Ovary (tissue), 7 donors: ENCODE measurements at regions not wholly inside any gene's neighbourhood (a gene's known extent, or its start where the extent isn't known, plus 50 kb on each side); places are given as distances from the start of the nearest gene placed in this dataset.

Experiments used
- DNase-seq, 5 donors: peaks; one replicate each; pipeline ENCODE4 v3.0.0-alpha.2; 2019 to 2020
- H3K27ac ChIP-seq, 2 donors: fragments of 200-600 bp; one replicate each; pipeline versions ENCODE4 v1.5.1 to v1.8.0; 2019 to 2022
- H3K27me3 ChIP-seq: fragments of 200-600 bp; one replicate; pipeline ENCODE4 v1.8.0; 2022
- H3K36me3 ChIP-seq: fragments of 200-600 bp; sonication (generic); one replicate; pipeline ENCODE4 v1.5.1; 2019
- H3K4me1 ChIP-seq: one replicate; pipeline ENCODE4 v1.8.1; 2013; ENCODE audit warnings: mild to moderate bottlenecking, moderate library complexity; ENCODE audit not compliant: insufficient read depth
- H3K4me3 ChIP-seq: fragments of 200-600 bp; sonication (generic); one replicate; pipeline ENCODE4 v1.5.1; 2017
- H3K9me3 ChIP-seq, 2 donors: fragments of 200-600 bp in 1 of 2; sonication (generic) in 1 of 2; one replicate each; pipeline versions ENCODE4 v1.5.1 to v1.8.1; 2013 to 2019; ENCODE audit warnings: mild to moderate bottlenecking in 1 of 2, moderate library complexity in 1 of 2
- CTCF ChIP-seq, 3 donors: fragments of 450-650 bp in 2 of 3; fragments of 200-600 bp in 1 of 3; IDR thresholded peaks; one replicate each; pipeline versions ENCODE4 v1.5.1 to v1.8.0; 2016 to 2022; ENCODE audit warnings: antibody characterized with exemption in 3 of 3, mild to moderate bottlenecking in 1 of 3
- EP300 ChIP-seq: sonication (generic); formaldehyde crosslinking; IDR thresholded peaks from one replicate; pipeline ENCODE4 v1.6.1; 2017; ENCODE audit warnings: antibody characterized with exemption
- POLR2A ChIP-seq: fragments of 450-650 bp; IDR thresholded peaks from one replicate; pipeline ENCODE4 v1.6.1; 2017; ENCODE audit warnings: antibody characterized with exemption, mild to moderate bottlenecking, moderate library complexity
- WGBS, 3 donors: extraction: QIAGEN DNeasy Blood & Tissue Kit in 1 of 3; methylation state at CpG; one replicate each; pipeline versions ENCODE4 v1.1.5 to v1.1.7; 2013 to 2017; 5-methylcytosine and 5-hydroxymethylcytosine counted together
- intact Hi-C, 4 donors: fragments of 100-400 bp; cut with DNase I; formaldehyde crosslinking; loops; one replicate each; pipeline versions ENCODE4 v1.11.0 to v1.15.1; 2022 to 2023
- donor health status: DM: no; HTN: no; CAD: no; lungs with moderate emphysema.
- donor health status: DM: no; HTN: no; CAD: no.
- donor health status: Bipolar disorder and iron deficiency.
- donor health status: DM: no; HTN: no; CAD: no.
- donor health status: DM: yes; HTN: yes; CAD: no.

GRCh38 chr4:123744664-123745290 is 348.2 kb downstream of the SPRY1 start:
- Histone ChIP-seq H3K27me3 (no peaks in the 10 kb centered on the region), H3K9me3 (no peaks in the 10 kb centered on the region), H3K4me3 (no peak overlapping the region), H3K36me3 (no peaks in the 10 kb centered on the region), H3K4me1 (peaks cover 1% of the 10 kb centered on the region), H3K27ac (no peak overlapping the region)
- peak; percentile 24 to 61 (median 44) for DNase-seq
- 34 to 39% (median 36%) methylated on average over 8 of the region's 8 CpGs for WGBS, 3 donors
- intact Hi-C loops, result no loop called here
- TF ChIP-seq EP300 (no peak), POLR2A (no peak), CTCF (IDR thresholded peaks at IDR 0.05) (no peak)

GRCh38 chr4:123747016-123747415 is 350.4 kb downstream of the SPRY1 start:
- H3K9me3 ChIP-seq, result no peaks in the 10 kb centered on the region
- H3K4me1 ChIP-seq, result peaks cover 1% of the 10 kb centered on the region
- H3K27ac ChIP-seq, result no peak overlapping the region
- H3K4me3 ChIP-seq, result no peak overlapping the region
- no peak for TF ChIP-seq CTCF (IDR thresholded peaks at IDR 0.05)
- no peak for TF ChIP-seq EP300
- TF ChIP-seq POLR2A, result no peak
- no peaks in the 10 kb centered on the region for H3K27me3 ChIP-seq
- intact Hi-C loops, result no loop called here
- no peaks in the 10 kb centered on the region for H3K36me3 ChIP-seq
- no peak for DNase-seq
- 78 to 81% (median 80%) methylated on average over 7 of the region's 7 CpGs for WGBS, 3 donors

- Histone ChIP-seq H3K27ac (no peak overlapping the region), H3K36me3 (no peaks in the 10 kb centered on the region), H3K9me3 (no peaks in the 10 kb centered on the region), H3K4me1 (peaks cover 1% of the 10 kb centered on the region), H3K27me3 (no peaks in the 10 kb centered on the region), H3K4me3 (no peak overlapping the region)
- WGBS, 3 donors, result 84 to 87% (median 85%) methylated on average over 3 of the region's 3 CpGs
- intact Hi-C loops, result no loop called here
- TF ChIP-seq POLR2A (no peak), CTCF (IDR thresholded peaks at IDR 0.05) (no peak), EP300 (no peak)
- DNase-seq, result no peak
These were observed 352.2 kb downstream of the SPRY1 start for GRCh38 chr4:123748806-123749205.

- no peaks in the 10 kb centered on the region for H3K36me3 ChIP-seq
- DNase-seq, result no peak
- no peak overlapping the region for H3K4me3 ChIP-seq
- H3K27ac ChIP-seq, result no peak overlapping the region
- intact Hi-C loops, result no loop called here
- H3K4me1 ChIP-seq, result peaks cover 1% of the 10 kb centered on the region
- H3K9me3 ChIP-seq, result no peaks in the 10 kb centered on the region
- WGBS, 3 donors, result 78 to 92% (median 84%) methylated on average over 7 of the region's 7 CpGs
- H3K27me3 ChIP-seq, result no peaks in the 10 kb centered on the region
- TF ChIP-seq POLR2A, result no peak
These were observed 352.8 kb downstream of the SPRY1 start for GRCh38 chr4:123749383-123749782.

GRCh38 chr4:123750044-123750443 is 353.4 kb downstream of the SPRY1 start:
- no peaks in the 10 kb centered on the region for H3K4me1 ChIP-seq
- TF ChIP-seq CTCF (IDR thresholded peaks at IDR 0.05) (no peak), EP300 (no peak), POLR2A (no peak)
- WGBS, 3 donors, result 80 to 81% (median 80%) methylated on average over 3 of the region's 3 CpGs
- intact Hi-C loops, result no loop called here
- H3K27me3 ChIP-seq, result no peaks in the 10 kb centered on the region
- no peak overlapping the region for H3K4me3 ChIP-seq
- no peak overlapping the region for H3K27ac ChIP-seq
- H3K36me3 ChIP-seq, result no peaks in the 10 kb centered on the region
- no peak for DNase-seq
- H3K9me3 ChIP-seq, result no peaks in the 10 kb centered on the region
